ENCODE measurements at regions not wholly inside any gene's neighbourhood (a gene's known extent, or its start where the extent isn't known, plus 50 kb on each side); places are given as distances from the start of the nearest gene placed in this dataset.

DNA sequence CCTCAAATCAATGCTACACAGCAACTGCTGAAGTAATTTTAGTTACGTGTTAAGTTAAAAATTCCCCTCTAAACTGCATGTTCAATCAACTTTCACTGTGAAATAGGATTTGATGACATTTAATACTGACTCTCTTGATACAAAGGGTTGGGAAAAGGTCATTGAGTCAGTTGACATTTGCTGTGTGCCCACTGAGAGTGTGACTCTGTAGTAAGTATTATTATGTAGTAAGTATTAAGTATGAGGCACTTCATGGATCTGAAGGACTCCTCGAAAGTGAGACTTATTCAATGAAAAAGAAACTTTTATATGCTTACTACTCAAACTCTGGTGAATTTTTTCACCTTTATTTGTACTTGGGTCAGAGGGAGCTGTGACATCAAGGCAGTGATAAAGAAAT is 83.1 kb upstream of the S1PR1 start:
- no peak for DNase-seq (ENCODE audit: low spot score)
- Histone ChIP-seq H3K27me3 (no peaks in the 10 kb centered on the region), H3K4me3 (no peak overlapping the region), H3K9me3 (ENCODE audit: low read depth) (no peaks in the 10 kb centered on the region), H3K79me2 (no peaks in the 10 kb centered on the region), H3K4me1 (ENCODE audit: insufficient read depth) (peaks cover 10% of the 10 kb centered on the region), H3K27ac (no peak overlapping the region), H4K20me1 (ENCODE audit: insufficient read depth, poor library complexity, severe bottlenecking) (no peaks in the 10 kb centered on the region), H2AFZ (no peak overlapping the region), H3K9me2 (replicated peaks; ENCODE audit: insufficient read depth) (no peaks in the 10 kb centered on the region), H3K36me3 (replicated peaks; ENCODE audit: insufficient read depth, low read depth) (no peaks in the 10 kb centered on the region), H3K4me2 (no peak overlapping the region)
- TF ChIP-seq EZH2phosphoT487 (IDR thresholded peaks at IDR 0.05; ENCODE audit: low read depth, severe bottlenecking, unreplicated experiment) (no peak), EZH2 (IDR thresholded peaks at IDR 0.05; ENCODE audit: borderline replicate concordance) (no peak)
- TF ChIP-seq, protein P1, sequence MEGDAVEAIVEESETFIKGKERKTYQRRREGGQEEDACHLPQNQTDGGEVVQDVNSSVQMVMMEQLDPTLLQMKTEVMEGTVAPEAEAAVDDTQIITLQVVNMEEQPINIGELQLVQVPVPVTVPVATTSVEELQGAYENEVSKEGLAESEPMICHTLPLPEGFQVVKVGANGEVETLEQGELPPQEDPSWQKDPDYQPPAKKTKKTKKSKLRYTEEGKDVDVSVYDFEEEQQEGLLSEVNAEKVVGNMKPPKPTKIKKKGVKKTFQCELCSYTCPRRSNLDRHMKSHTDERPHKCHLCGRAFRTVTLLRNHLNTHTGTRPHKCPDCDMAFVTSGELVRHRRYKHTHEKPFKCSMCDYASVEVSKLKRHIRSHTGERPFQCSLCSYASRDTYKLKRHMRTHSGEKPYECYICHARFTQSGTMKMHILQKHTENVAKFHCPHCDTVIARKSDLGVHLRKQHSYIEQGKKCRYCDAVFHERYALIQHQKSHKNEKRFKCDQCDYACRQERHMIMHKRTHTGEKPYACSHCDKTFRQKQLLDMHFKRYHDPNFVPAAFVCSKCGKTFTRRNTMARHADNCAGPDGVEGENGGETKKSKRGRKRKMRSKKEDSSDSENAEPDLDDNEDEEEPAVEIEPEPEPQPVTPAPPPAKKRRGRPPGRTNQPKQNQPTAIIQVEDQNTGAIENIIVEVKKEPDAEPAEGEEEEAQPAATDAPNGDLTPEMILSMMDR (IDR thresholded peaks at IDR 0.05; ENCODE audit: poor library complexity), result no peak
- WGBS (ENCODE audit: low lambda C conversion rate, missing lambda C conversion rate), result 84% methylated on average over 2 of the region's 2 CpGs

DNA sequence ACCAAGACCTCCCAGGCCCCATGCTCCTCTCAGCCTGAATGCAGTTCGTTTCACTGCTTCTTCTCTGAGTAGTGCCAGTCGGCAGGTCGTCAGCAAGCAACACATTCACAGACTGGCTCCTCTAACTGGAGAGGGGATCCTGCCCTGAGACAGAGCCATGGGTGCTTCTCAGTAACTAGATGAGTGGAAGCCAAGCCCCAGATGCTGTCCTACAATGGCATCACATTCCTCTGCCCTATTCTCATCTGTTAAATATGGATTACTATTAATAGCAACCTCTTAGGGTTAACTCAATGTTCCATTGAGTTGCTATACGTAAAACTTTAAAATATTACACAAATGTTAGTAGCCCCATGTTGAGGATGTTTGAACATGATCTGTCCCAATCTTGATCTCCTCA is 84.2 kb upstream of the S1PR1 start:
- Histone ChIP-seq H3K4me3 (no peak overlapping the region), H3K27me3 (no peaks in the 10 kb centered on the region), H2AFZ (no peak overlapping the region), H3K36me3 (replicated peaks; ENCODE audit: insufficient read depth, low read depth) (no peaks in the 10 kb centered on the region), H3K9me3 (ENCODE audit: low read depth) (no peaks in the 10 kb centered on the region), H3K27ac (no peak overlapping the region), H3K4me1 (ENCODE audit: insufficient read depth) (peaks cover 10% of the 10 kb centered on the region), H4K20me1 (ENCODE audit: insufficient read depth, poor library complexity, severe bottlenecking) (no peaks in the 10 kb centered on the region), H3K9me2 (replicated peaks; ENCODE audit: insufficient read depth) (no peaks in the 10 kb centered on the region), H3K79me2 (no peaks in the 10 kb centered on the region), H3K4me2 (no peak overlapping the region)
- 95% methylated on average over 4 of the region's 4 CpGs for WGBS (ENCODE audit: low lambda C conversion rate, missing lambda C conversion rate)
- no peak for TF ChIP-seq EZH2phosphoT487 (IDR thresholded peaks at IDR 0.05; ENCODE audit: low read depth, severe bottlenecking, unreplicated experiment)
- TF ChIP-seq, protein P1 (IDR thresholded peaks at IDR 0.05; ENCODE audit: poor library complexity), result no peak
- no peak for TF ChIP-seq EZH2 (IDR thresholded peaks at IDR 0.05; ENCODE audit: borderline replicate concordance)
- no peak for DNase-seq (ENCODE audit: low spot score)

DNA sequence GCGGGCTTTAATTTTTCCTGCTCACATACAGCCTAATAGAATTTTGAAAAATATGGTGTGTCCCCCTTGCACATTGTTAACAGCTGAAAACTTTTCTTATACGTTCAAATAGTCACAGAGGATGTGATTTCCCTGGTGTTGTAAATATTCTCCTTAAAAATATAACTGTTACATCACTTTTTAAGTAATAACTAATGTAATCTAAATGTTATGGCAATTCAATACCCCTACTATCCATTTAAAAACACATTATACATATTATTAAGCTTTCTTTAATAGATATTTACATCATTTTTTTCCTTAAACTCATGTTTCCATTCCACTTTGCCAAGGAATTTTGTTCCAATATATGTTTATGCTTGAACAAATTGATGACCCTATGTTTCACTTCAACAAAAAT is 85.5 kb upstream of the S1PR1 start:
- 87% methylated on average over 2 of the region's 2 CpGs for WGBS (ENCODE audit: low lambda C conversion rate, missing lambda C conversion rate)
- no peaks in the 10 kb centered on the region for H3K9me3 ChIP-seq (ENCODE audit: low read depth)
- H2AFZ ChIP-seq, result no peak overlapping the region
- TF ChIP-seq, protein P1 (IDR thresholded peaks at IDR 0.05; ENCODE audit: poor library complexity), result no peak
- TF ChIP-seq EZH2phosphoT487 (IDR thresholded peaks at IDR 0.05; ENCODE audit: low read depth, severe bottlenecking, unreplicated experiment), result no peak
- no peak for TF ChIP-seq EZH2 (IDR thresholded peaks at IDR 0.05; ENCODE audit: borderline replicate concordance)
- peaks cover 10% of the 10 kb centered on the region for H3K4me1 ChIP-seq (ENCODE audit: insufficient read depth)
- no peak overlapping the region for H3K4me2 ChIP-seq
- no peaks in the 10 kb centered on the region for H4K20me1 ChIP-seq (ENCODE audit: insufficient read depth, poor library complexity, severe bottlenecking)
- H3K27me3 ChIP-seq, result no peaks in the 10 kb centered on the region
- H3K4me3 ChIP-seq, result no peak overlapping the region
- no peaks in the 10 kb centered on the region for H3K9me2 ChIP-seq (replicated peaks; ENCODE audit: insufficient read depth)
- no peaks in the 10 kb centered on the region for H3K36me3 ChIP-seq (replicated peaks; ENCODE audit: insufficient read depth, low read depth)
- no peaks in the 10 kb centered on the region for H3K79me2 ChIP-seq
- no peak for DNase-seq (ENCODE audit: low spot score)
- no peak overlapping the region for H3K27ac ChIP-seq

DNA sequence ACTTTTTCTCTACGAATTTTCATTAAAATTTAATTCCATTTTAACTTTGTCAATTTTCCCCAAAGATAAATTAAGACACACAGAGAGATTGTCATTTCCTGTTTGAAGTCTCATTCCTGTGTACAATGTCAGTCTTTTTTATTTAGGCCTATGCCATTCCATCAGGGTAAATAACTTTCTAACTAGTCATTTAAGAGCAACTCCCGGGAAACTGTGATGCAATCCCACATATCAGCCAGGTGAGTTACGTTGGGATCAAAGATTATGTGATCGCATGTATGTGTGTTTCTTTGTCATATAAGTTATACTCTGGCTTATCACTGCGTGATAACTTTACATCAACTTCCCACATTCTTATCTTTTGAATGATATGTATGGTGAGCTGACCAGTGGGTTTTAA is 86.1 kb upstream of the S1PR1 start:
- Histone ChIP-seq H2AFZ (no peak overlapping the region), H3K27ac (no peak overlapping the region), H3K9me2 (replicated peaks; ENCODE audit: insufficient read depth) (no peaks in the 10 kb centered on the region), H3K4me3 (no peak overlapping the region), H3K9me3 (ENCODE audit: low read depth) (no peaks in the 10 kb centered on the region), H4K20me1 (ENCODE audit: insufficient read depth, poor library complexity, severe bottlenecking) (no peaks in the 10 kb centered on the region), H3K36me3 (replicated peaks; ENCODE audit: insufficient read depth, low read depth) (no peaks in the 10 kb centered on the region), H3K4me1 (ENCODE audit: insufficient read depth) (peaks cover 10% of the 10 kb centered on the region), H3K4me2 (no peak overlapping the region), H3K27me3 (no peaks in the 10 kb centered on the region), H3K79me2 (no peaks in the 10 kb centered on the region)
- DNase-seq (ENCODE audit: low spot score), result peak; percentile 28
- TF ChIP-seq EZH2phosphoT487 (IDR thresholded peaks at IDR 0.05; ENCODE audit: low read depth, severe bottlenecking, unreplicated experiment) (no peak), EZH2 (IDR thresholded peaks at IDR 0.05; ENCODE audit: borderline replicate concordance) (no peak)
- TF ChIP-seq, protein P1 (IDR thresholded peaks at IDR 0.05; ENCODE audit: poor library complexity), result no peak
- WGBS (ENCODE audit: low lambda C conversion rate, missing lambda C conversion rate), result 55% methylated on average over 5 of the region's 5 CpGs
